Pons (tissue), 1 donor: ENCODE measurements at regions not wholly inside any gene's neighbourhood (a gene's known extent, or its start where the extent isn't known, plus 50 kb on each side); places are given as distances from the start of the nearest gene placed in this dataset.
A peak's percentile ranks its signal among the peaks of the same experiment; 100 is the strongest.

Source experiments
- DNase-seq: peaks from one replicate; pipeline ENCODE4 v3.0.0-alpha.2; 2016; ENCODE audit warnings: low spot score

GRCh38 chr13:74871369-74872070 is 610.4 kb downstream of the TBC1D4 start:
- DNase-seq, result no peak

DNA sequence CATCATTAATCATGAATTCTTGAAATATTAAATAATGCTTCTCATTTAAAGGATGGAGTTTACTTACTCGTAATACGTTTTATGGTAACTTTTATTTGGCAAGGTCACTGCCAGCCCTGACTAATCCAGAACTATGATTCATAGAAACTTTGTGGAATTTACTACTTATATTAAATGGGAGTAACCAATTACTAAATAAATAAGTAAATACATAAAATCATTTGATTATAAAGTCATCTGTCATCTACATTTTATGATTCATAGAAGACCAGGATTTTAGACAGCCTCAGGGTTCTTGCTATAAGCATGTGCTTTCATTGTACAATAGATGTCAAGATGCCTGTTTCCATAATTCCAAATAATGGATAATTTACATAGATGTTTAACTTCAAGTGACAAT is 611.1 kb downstream of the TBC1D4 start:
- no peak for DNase-seq

DNA sequence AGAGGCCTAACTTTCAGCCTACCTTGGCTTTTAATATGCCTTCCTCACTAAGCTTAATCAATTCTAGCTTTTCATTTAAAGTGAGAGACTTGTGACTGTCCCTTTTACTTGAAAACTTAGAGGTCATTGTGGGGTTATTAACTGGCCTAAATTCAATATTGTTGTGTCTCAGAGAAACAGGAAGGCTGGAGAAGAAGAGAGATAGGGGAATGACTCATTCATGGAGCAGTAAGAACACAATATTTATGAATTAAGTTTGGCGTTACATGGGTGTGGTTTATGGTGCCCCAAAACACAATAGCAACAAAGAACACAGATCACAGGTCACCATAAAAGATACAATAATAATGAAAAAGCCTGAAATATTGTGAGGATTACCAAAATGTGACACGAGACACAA is 612.1 kb downstream of the TBC1D4 start:
- no peak for DNase-seq

DNA sequence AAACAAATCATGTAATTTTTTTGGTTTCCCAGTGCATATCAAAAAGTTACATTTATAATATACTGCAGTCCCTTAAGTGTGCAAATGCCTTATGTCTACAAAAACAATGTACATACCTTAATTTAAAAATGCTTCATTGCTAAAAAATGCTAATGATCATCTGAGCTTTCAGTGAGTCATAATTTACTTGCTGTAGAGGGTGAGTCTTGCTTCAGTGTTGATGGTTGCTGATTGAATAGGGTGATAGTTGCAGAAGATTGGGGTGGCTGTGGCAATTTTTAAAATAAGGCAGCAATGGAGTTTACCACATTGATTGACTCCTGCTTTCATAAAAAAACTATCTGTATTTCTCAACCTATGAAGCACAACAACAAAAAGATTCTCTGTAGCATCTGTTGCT is 613.9 kb downstream of the TBC1D4 start:
- no peak for DNase-seq

DNA sequence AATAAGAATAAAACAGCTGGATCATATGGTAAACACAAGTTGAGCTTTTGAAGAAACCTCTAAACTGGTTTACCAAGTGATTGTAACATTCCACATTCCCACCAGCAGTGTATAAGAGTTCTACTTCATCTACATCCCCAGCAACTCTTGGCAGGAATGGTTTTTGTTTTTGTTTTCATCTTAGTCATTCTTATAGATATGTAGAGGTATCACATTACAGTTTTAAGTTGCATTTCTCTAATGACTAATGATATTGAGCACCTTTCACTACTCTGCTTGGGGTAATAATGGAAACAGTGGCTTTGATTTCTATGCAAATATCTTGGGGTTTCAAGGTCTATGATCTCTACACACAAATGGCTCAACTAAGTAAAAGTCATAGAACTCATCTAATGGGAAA is 614.5 kb downstream of the TBC1D4 start:
- no peak for DNase-seq

GRCh38 chr13:74866101-74866500 is 615.9 kb downstream of the TBC1D4 start:
- DNase-seq, result no peak

DNA sequence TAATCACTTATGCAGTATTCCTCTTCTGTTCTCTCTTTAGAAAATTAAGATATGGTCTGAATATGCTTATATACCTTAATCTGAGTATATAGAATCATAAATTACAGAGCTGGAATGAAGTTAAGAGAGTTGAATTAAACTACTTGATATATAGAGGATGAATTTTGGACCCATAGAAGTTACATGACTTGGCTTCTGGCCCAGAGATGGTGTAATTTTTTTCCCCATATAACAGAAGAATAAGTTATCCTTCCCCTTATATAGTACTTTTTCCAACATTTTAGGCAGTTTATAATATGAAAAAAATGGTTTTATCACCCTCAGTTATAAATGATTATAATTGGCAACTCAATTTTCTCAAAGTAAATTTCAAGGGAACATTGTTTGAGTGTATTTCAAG is 616.3 kb downstream of the TBC1D4 start:
- no peak for DNase-seq

GRCh38 chr13:74860789-74861188 is 621.2 kb downstream of the TBC1D4 start:
- DNase-seq, result no peak

- DNase-seq, result no peak
Measured at GRCh38 chr13:74850893-74851292, 631.1 kb downstream of the TBC1D4 start.

DNA sequence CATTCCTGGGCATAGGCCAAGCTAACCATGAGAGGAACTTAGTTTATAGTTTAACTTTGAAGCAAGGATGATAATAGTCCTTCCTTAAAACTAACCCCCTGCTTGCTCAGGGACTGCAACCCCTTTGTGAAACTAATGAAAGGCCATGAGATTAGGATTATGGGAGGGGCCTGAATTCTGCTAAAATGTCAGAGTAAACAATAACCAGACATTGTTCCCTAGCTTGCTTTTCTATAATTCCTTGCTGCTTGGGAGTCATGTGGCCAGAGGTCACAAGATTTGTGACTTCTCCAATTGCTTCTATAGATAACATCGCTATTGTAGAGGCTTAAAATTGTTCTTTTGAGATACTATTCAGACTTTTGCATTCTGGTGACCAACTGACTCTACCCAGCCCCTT is 634.0 kb downstream of the TBC1D4 start:
- DNase-seq, result no peak

GRCh38 chr13:74845806-74846205 is 636.2 kb downstream of the TBC1D4 start:
- no peak for DNase-seq

GRCh38 chr13:74841651-74842050 is 640.3 kb downstream of the TBC1D4 start:
- DNase-seq, result no peak

DNA sequence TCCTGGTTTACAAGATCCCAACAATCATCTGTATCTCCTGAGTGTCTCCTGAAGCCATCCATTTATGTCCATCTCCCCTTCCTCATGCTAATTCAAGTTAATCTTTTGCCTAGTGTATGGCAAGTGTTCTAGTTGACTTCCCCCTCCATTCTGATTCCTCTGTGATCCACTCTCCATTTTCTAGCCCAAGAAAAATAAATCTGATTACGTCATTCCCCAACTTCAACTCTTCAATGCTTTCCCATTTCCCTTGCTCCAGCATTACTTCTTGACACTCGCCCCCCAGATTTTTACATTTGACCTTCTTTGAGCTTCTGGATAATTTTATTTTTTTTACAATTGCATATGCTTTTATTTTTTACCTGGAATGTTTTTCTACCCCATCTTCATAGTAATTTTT is 640.8 kb downstream of the TBC1D4 start:
- no peak for DNase-seq

DNA sequence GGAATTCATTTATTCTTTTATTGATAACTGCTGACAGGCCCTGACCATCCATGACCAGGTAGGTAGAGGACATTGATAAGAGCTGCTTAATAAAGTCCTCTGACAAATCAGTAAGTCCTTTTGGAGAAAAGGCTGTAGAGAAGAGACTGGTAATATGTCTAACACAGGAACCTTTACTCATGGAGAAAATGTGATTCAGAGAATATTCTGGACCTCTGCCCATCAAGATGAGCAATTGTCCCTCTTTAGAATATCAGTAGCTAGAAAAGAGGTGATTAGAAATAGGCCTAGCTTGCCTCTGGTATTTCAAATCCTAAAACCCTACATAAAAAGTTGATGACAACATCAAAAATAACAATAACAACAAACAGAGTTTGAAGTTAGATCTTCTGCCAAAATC is 642.3 kb downstream of the TBC1D4 start:
- no peak for DNase-seq

DNA sequence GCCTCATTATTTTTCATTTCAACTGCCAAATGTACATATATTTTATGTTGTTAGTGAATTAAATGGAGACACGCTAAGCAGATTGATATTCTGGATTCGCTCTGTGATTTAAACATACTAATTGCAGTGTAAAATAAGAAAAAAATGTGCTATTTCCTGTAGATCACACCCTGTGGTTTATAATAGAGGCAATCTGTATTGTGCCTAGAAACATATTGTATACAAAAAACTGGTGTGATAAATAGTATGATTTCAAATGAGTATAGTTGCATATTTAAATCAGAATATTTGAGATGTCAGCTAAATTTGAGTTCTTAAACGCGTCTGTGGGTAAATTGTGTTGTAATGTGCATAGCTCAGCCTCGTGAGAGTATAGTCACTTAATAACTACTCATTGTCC is 643.9 kb downstream of the TBC1D4 start:
- no peak for DNase-seq

- no peak for DNase-seq
Measured at GRCh38 chr13:74836628-74837027, 645.3 kb downstream of the TBC1D4 start.

- no peak for DNase-seq
Measured at GRCh38 chr13:74835579-74835978, 646.4 kb downstream of the TBC1D4 start.

DNA sequence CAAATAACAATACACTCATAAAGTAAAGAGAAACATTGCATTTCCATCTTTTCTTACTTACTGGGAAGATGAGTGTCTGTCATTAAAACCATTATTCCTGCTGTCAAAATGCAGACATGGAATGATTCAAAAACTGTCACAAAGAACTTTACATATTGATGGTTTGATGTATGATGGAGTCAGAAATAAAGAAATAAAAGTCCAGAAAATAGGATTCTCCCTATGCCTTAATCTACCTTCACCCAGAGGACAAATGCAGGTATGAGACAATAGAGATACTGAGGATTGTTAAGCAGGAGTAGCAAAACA is 656.1 kb downstream of the TBC1D4 start:
- no peak for DNase-seq

GRCh38 chr13:74825152-74825937 is 656.6 kb downstream of the TBC1D4 start:
- DNase-seq, result no peak

- no peak for DNase-seq
Measured at GRCh38 chr13:74820809-74821208, 661.2 kb downstream of the TBC1D4 start.

DNA sequence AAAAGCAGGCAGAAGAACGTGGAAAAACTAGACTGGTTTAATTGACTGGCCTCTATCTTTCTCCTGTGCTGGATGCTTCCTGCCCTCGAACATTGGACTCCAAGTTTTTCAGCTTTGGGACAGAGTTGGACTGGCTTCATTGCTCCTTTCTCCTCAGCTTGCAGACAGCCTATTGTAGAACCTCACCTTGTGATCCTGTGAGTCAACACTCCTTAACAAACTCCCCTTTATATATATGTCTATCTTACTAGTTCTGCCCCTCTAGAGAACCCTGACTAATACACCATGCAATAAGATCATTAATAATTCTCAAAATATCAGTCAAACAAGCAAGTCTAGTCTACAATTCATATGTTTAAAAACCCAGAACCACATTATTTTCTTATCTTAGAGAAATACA is 662.4 kb downstream of the TBC1D4 start:
- no peak for DNase-seq

DNA sequence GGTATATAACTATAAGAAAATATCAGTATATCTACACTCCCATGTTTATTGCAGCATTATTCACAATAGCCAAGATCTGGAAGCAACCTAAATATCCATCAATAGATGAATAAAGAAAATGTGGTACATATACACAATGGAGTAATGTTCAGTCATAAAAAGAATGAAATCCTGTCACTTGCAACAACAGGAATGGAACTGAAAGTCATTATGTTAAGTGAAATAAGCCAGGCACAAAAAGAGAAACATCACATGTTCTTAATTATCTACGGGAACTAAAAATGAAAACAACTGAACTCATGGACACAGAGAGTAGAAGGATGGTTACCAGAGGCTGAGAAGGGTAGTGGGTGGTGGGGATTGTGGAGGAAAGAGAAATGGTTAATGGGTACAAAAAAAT is 665.2 kb downstream of the TBC1D4 start:
- no peak for DNase-seq

DNA sequence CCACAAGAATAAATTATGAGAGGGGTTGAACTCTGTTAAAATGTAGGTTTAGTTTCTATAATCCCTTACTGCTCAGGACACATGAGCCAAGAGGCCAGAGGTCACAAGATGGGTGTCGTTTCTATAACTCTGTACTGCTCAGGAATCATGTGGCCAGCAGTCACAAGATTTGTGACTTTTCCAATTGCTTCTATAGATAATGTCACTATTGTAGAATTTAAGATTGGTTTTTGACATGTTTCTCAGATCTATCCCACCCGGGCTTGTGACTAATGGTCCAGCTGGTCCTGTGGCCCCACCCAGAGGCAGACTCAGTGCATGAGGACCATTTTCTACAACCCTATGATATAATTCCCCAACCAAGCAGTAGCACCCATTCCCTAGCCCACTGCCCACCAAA is 662.0 kb upstream of the KLF12 start:
- peak; percentile 52 for DNase-seq

DNA sequence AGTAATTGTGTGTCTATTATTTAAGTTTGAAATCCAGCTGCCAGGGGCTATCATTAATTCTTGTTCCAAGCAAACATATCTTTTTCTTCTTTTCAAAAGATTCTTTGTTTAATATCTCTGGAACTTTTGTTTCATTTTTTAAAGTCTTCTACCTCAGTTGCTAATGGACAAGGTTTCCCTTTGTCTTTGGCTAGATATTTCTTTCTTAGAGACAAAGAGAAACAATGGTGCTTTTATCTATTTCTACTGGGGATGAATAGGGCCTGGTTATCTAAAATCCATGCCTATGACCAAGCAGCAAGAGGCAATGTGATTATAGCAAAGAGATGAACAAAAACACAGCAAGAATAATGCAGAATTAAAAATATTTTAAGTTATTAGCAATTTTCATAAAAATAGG is 661.3 kb upstream of the KLF12 start:
- peak; percentile 89 for DNase-seq
